Spleen (tissue), 7 donors: ENCODE measurements at regions not wholly inside any gene's neighbourhood (a gene's known extent, or its start where the extent isn't known, plus 50 kb on each side); places are given as distances from the start of the nearest gene placed in this dataset.
"Not testable (repeated sequence)": the region's sequence is repeated elsewhere in the genome, so short reads cannot be mapped to it uniquely, and the experiment has no call there.

ENCODE experiments used
- POLR2A ChIP-seq, 3 donors: fragments of 450-650 bp; IDR thresholded peaks; one replicate each; pipeline ENCODE4 v1.5.1; 2017; ENCODE audit warnings: antibody characterized with exemption in 3 of 3, mild to moderate bottlenecking in 1 of 3
- POLR2AphosphoS5 ChIP-seq, 3 donors: sonication (generic); formaldehyde crosslinking; IDR thresholded peaks; one replicate each; pipeline ENCODE4 v1.5.1; 2017; ENCODE audit warnings: antibody characterized with exemption in 3 of 3
- TF ChIP-seq, protein P1 (sequence below), 11 experiments: fragments of 200-600 bp in 7 of 11; fragments of 450-650 bp in 4 of 11; sonication (generic) in 4 of 11; IDR thresholded peaks in 8 of 11; conservative IDR thresholded peaks in 3 of 11; 1 replicate in 7 of 11; 2 replicates in 4 of 11; pipeline versions ENCODE4 v1.4.0 to v1.8.0; 2016 to 2021; ENCODE audit warnings: antibody characterized with exemption in 11 of 11, inconsistent platforms in 4 of 11, mild to moderate bottlenecking in 1 of 11
- donor health status: DM: no; HTN: no; CAD: no; lungs with moderate emphysema.
- donor health status: DM: no; HTN: no; CAD: no.
- donor health status: DM: no; HTN: no; CAD: no.

DNA sequence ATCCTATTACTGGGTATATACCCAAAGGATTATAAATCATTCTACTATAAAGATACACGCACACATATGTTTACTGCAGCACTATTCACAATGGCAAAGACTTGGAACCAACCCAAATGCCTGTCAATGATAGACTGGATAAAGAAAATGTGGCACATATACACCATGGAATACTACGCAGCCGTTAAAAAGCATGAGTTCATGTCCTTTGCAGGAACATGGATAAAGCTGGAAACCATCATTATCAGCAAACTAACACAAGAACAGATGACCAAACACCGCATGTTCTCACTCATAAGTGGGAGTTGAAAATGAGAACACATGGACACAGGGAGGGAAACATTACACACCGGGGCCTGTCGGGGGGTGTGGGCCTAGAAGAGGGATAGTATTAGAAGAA is 307.4 kb upstream of the TBX18 start:
- not testable (repeated sequence) for TF ChIP-seq POLR2A, POLR2AphosphoS5 (IDR thresholded peaks at IDR 0.05)
- TF ChIP-seq, protein P1, sequence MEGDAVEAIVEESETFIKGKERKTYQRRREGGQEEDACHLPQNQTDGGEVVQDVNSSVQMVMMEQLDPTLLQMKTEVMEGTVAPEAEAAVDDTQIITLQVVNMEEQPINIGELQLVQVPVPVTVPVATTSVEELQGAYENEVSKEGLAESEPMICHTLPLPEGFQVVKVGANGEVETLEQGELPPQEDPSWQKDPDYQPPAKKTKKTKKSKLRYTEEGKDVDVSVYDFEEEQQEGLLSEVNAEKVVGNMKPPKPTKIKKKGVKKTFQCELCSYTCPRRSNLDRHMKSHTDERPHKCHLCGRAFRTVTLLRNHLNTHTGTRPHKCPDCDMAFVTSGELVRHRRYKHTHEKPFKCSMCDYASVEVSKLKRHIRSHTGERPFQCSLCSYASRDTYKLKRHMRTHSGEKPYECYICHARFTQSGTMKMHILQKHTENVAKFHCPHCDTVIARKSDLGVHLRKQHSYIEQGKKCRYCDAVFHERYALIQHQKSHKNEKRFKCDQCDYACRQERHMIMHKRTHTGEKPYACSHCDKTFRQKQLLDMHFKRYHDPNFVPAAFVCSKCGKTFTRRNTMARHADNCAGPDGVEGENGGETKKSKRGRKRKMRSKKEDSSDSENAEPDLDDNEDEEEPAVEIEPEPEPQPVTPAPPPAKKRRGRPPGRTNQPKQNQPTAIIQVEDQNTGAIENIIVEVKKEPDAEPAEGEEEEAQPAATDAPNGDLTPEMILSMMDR (IDR thresholded peaks at IDR 0.05 in 8 of 11, conservative IDR thresholded peaks at IDR 0.05 in 3 of 11) = not testable (repeated sequence)
